T1000 (cell line): ENCODE measurements at regions not wholly inside any gene's neighbourhood (a gene's known extent, or its start where the extent isn't known, plus 50 kb on each side); places are given as distances from the start of the nearest gene placed in this dataset.
A peak's percentile ranks its signal among the peaks of the same experiment; 100 is the strongest.
"Not testable (repeated sequence)": the region's sequence is repeated elsewhere in the genome, so short reads cannot be mapped to it uniquely, and the experiment has no call there.

Source experiments
- DNase-seq: peaks from one replicate; lab custom pipeline; 2025; ENCODE audit warnings: mixed read lengths; lab: John Stamatoyannopoulos, UW

GRCh38 chr7:145464287-145464686, 628.4 kb upstream of the TPK1 start:
- DNase-seq, result no peak

- DNase-seq, result no peak
These were observed 626.6 kb upstream of the TPK1 start for GRCh38 chr7:145462463-145462862.

GRCh38 chr7:145434811-145435210, 599.0 kb upstream of the TPK1 start:
- DNase-seq, result no peak

- no peak for DNase-seq
These were observed 596.0 kb upstream of the TPK1 start for GRCh38 chr7:145431834-145432233.

- not testable (repeated sequence) for DNase-seq
These were observed 582.6 kb upstream of the TPK1 start for GRCh38 chr7:145418481-145418880.

- no peak for DNase-seq
These were observed 575.2 kb upstream of the TPK1 start for GRCh38 chr7:145411066-145411465.

- DNase-seq, result peak; percentile 31
These were observed 562.9 kb upstream of the TPK1 start for GRCh38 chr7:145398758-145399157.

- no peak for DNase-seq
These were observed 558.3 kb upstream of the TPK1 start for GRCh38 chr7:145394126-145394525.

- no peak for DNase-seq
These were observed 546.9 kb upstream of the TPK1 start for GRCh38 chr7:145382762-145383161.

- no peak for DNase-seq
These were observed 542.3 kb upstream of the TPK1 start for GRCh38 chr7:145378197-145378596.

- no peak for DNase-seq
These were observed 524.8 kb upstream of the TPK1 start for GRCh38 chr7:145360511-145361100.

- DNase-seq, result no peak
These were observed 514.5 kb upstream of the TPK1 start for GRCh38 chr7:145350334-145350733.

GRCh38 chr7:145349452-145349851, 513.6 kb upstream of the TPK1 start:
- DNase-seq, result not testable (repeated sequence)

GRCh38 chr7:145347271-145347670, 511.4 kb upstream of the TPK1 start:
- DNase-seq, result no peak

GRCh38 chr7:145339319-145339718, 503.5 kb upstream of the TPK1 start:
- no peak for DNase-seq

GRCh38 chr7:145331522-145331921, 495.7 kb upstream of the TPK1 start:
- DNase-seq, result no peak

GRCh38 chr7:145331076-145331475, 495.2 kb upstream of the TPK1 start:
- no peak for DNase-seq

GRCh38 chr7:145327646-145328045, 491.8 kb upstream of the TPK1 start:
- no peak for DNase-seq

GRCh38 chr7:145324081-145324480, 488.2 kb upstream of the TPK1 start:
- DNase-seq, result no peak

- no peak for DNase-seq
These were observed 477.7 kb upstream of the TPK1 start for GRCh38 chr7:145313551-145313950.

- DNase-seq, result no peak
These were observed 457.9 kb upstream of the TPK1 start for GRCh38 chr7:145293754-145294153.

- no peak for DNase-seq
These were observed 457.4 kb upstream of the TPK1 start for GRCh38 chr7:145293228-145293701.

GRCh38 chr7:145289384-145289783, 453.5 kb upstream of the TPK1 start:
- DNase-seq, result no peak

- no peak for DNase-seq
These were observed 440.3 kb upstream of the TPK1 start for GRCh38 chr7:145276118-145276517.
